ENCODE measurements at regions not wholly inside any gene's neighbourhood (a gene's known extent, or its start where the extent isn't known, plus 50 kb on each side); places are given as distances from the start of the nearest gene placed in this dataset.

DNA sequence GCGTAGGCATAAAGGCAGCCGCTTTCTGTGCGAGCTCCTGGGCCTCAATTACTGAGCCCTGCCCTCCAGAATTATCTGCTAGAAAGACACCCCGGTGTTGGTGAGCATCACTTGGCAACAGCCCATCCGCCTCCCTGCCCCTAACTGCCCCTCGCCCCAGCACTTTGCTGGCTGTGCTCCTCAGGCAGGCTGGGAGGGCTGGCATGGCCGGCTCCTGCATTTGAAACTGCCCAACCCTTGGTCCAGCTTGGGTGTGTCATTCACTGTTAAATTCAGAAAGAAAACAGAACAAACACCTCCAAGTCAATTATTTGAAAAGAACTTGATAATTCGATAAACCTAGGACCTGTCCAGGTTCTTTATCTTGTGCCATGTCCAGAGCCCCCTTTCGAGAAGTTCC is 334.2 kb downstream of the IRX2 start:
- DNase-seq: no peak
- intact Hi-C loops (cut with DNase I): no loop called here

DNA sequence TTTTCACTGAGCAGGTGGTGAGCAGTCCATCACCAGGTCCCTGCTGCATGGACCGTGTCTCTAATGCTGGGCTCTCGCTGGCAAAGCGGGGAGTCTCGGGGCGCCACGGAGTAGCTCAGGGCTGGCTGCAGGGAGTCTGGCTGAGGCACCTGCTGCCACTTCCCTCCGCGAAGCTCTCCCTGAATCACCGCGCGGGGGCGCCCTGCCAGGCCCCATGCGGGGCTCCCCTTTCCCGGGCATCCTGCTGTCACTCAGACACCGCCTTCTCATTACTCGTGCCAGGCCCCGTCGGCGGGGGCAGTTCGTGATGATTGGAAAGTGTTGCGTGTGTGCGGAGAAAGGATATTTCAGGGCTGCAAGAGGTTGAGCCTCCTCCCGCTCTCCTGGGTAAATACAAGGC is 335.8 kb downstream of the IRX2 start:
- no peak overlapping the region for H3K27ac ChIP-seq
- no peaks in the 10 kb centered on the region for H3K9me3 ChIP-seq
- DNase-seq (no peak), ATAC-seq (peak; percentile 57)
- no peaks in the 10 kb centered on the region for H3K4me1 ChIP-seq
- H3K4me3 ChIP-seq: no peak overlapping the region
- no peaks in the 10 kb centered on the region for H3K36me3 ChIP-seq
- intact Hi-C loops (cut with DNase I): no loop called here
- TF ChIP-seq, protein P1, sequence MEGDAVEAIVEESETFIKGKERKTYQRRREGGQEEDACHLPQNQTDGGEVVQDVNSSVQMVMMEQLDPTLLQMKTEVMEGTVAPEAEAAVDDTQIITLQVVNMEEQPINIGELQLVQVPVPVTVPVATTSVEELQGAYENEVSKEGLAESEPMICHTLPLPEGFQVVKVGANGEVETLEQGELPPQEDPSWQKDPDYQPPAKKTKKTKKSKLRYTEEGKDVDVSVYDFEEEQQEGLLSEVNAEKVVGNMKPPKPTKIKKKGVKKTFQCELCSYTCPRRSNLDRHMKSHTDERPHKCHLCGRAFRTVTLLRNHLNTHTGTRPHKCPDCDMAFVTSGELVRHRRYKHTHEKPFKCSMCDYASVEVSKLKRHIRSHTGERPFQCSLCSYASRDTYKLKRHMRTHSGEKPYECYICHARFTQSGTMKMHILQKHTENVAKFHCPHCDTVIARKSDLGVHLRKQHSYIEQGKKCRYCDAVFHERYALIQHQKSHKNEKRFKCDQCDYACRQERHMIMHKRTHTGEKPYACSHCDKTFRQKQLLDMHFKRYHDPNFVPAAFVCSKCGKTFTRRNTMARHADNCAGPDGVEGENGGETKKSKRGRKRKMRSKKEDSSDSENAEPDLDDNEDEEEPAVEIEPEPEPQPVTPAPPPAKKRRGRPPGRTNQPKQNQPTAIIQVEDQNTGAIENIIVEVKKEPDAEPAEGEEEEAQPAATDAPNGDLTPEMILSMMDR (IDR thresholded peaks at IDR 0.05): no peak
- peaks cover 6% of the 10 kb centered on the region for H3K27me3 ChIP-seq

More for the DNA sequence above, 334.2 kb downstream of the IRX2 start:
- ATAC-seq: no peak
- no peaks in the 10 kb centered on the region for H3K36me3 ChIP-seq
- no peaks in the 10 kb centered on the region for H3K9me3 ChIP-seq
- H3K27ac ChIP-seq: no peak overlapping the region
- TF ChIP-seq, protein P1 (IDR thresholded peaks at IDR 0.05): no peak
- H3K27me3 ChIP-seq: peaks cover 6% of the 10 kb centered on the region
- H3K4me1 ChIP-seq: no peaks in the 10 kb centered on the region
- H3K4me3 ChIP-seq: no peak overlapping the region

DNA sequence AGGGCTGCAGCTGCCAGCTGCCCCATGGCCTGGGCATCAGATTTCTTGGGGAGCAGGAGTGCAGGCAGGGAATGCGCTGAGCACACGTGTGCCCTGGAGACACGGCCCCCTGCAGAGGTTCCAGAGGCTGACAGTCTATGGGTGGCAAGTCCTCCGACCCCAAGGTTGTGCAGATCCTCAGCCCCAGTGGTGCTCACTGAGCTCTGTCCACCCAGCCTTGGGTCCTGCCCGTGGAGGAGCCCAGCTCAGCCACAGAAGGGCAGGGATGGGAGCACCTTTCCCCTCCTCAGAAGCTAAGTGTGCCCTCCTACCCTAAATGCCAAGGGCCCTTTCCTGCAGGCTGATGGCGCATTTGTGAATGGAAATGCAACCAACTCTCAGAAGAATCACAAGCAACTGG is 341.0 kb downstream of the IRX2 start:
- Histone ChIP-seq H3K36me3 (no peaks in the 10 kb centered on the region), H3K9me3 (no peaks in the 10 kb centered on the region), H3K4me1 (no peaks in the 10 kb centered on the region), H3K27ac (no peak overlapping the region), H3K4me3 (no peak overlapping the region), H3K27me3 (peaks cover 6% of the 10 kb centered on the region)
- intact Hi-C loops (cut with DNase I): no loop called here
- ATAC-seq (peak; percentile 13), DNase-seq (no peak)
- TF ChIP-seq, protein P1 (IDR thresholded peaks at IDR 0.05): no peak

DNA sequence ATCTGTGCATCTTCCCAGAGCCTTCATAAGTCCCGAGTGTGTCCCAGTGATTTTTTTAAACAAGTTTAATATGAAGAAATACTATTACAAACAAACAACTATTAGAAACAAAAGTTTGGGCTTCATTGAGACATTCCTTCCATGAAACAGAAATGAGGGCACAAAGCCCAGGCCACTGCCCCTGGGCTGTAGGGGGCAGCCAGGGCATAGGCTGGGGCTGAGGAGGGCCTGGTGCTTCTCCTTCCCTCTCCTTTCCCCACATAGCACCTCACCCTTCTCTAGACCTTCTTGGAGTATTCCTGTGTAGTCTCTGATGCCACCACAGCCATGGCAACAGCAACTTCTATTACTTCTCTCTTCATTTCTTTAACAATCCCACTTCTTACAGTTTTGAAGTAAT is 348.2 kb downstream of the IRX2 start:
- Histone ChIP-seq H3K4me1 (no peaks in the 10 kb centered on the region), H3K4me3 (no peak overlapping the region), H3K36me3 (no peaks in the 10 kb centered on the region), H3K27me3 (no peaks in the 10 kb centered on the region), H3K27ac (no peak overlapping the region), H3K9me3 (no peaks in the 10 kb centered on the region)
- intact Hi-C loops (cut with DNase I): no loop called here
- ATAC-seq (no peak), DNase-seq (no peak)
- TF ChIP-seq, protein P1 (IDR thresholded peaks at IDR 0.05): no peak

DNA sequence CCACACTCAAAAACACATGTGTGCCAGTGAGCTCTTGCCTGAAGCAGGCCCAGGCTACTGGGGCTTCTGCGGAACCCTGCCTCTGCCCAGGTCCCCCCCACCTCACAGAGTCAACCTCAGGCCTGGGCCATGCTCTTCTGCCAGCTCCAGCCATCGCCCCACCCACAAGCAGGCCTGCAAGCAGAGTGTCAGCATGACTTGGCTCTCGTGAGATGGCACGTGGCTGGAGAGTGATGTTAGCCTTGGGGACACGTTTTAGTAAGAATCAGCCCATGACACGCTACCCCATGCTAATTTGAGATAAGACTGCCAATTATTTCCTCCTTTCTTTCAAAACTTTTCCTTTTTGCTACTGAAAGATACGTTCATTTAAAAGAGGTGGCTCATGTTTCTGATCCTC is 351.7 kb downstream of the IRX2 start:
- Histone ChIP-seq H3K4me3 (no peak overlapping the region), H3K4me1 (no peaks in the 10 kb centered on the region), H3K27me3 (no peaks in the 10 kb centered on the region), H3K9me3 (no peaks in the 10 kb centered on the region), H3K27ac (no peak overlapping the region), H3K36me3 (no peaks in the 10 kb centered on the region)
- intact Hi-C loops (cut with DNase I): no loop called here
- ATAC-seq (no peak), DNase-seq (peak; percentile 43)
- TF ChIP-seq, protein P1 (IDR thresholded peaks at IDR 0.05): no peak

DNA sequence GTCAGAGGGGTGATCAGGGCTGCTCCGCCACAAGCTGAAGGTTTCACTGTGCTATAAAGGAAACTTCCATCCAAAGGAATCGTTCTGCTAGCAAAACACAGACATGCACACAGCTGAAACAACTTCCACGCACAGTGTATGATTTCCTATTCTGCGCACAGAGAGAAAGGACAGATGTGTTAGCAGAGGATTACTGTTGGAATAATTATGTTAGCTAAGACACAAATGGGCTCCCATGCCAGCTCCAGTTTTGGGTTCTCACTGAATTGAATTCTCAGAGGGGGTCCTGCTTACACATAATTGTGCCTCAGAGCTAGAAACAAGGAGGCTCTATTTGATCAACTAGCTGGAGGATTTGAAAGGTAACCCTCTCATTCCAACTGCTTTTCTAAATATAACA is 352.4 kb downstream of the IRX2 start:
- intact Hi-C loops (cut with DNase I): no loop called here
- TF ChIP-seq, protein P1 (IDR thresholded peaks at IDR 0.05): no peak
- Histone ChIP-seq H3K36me3 (no peaks in the 10 kb centered on the region), H3K4me3 (no peak overlapping the region), H3K9me3 (no peaks in the 10 kb centered on the region), H3K27me3 (no peaks in the 10 kb centered on the region), H3K4me1 (no peaks in the 10 kb centered on the region), H3K27ac (no peak overlapping the region)
- ATAC-seq (no peak), DNase-seq (no peak)

Measured in upper lobe of right lung (tissue), 1 donor.